Colon (tissue), 2 donors: ENCODE measurements at regions not wholly inside any gene's neighbourhood (a gene's known extent, or its start where the extent isn't known, plus 50 kb on each side); places are given as distances from the start of the nearest gene placed in this dataset.
"Not testable (repeated sequence)": the region's sequence is repeated elsewhere in the genome, so short reads cannot be mapped to it uniquely, and the experiment has no call there.

Experiments used
- FAIRE-seq: peaks from 2 replicates; lab custom pipeline; 2012; peaks lifted over from hg19 to GRCh38; lab: Jason Lieb, UNC
- donor health status: control.
- donor health status: control.

DNA sequence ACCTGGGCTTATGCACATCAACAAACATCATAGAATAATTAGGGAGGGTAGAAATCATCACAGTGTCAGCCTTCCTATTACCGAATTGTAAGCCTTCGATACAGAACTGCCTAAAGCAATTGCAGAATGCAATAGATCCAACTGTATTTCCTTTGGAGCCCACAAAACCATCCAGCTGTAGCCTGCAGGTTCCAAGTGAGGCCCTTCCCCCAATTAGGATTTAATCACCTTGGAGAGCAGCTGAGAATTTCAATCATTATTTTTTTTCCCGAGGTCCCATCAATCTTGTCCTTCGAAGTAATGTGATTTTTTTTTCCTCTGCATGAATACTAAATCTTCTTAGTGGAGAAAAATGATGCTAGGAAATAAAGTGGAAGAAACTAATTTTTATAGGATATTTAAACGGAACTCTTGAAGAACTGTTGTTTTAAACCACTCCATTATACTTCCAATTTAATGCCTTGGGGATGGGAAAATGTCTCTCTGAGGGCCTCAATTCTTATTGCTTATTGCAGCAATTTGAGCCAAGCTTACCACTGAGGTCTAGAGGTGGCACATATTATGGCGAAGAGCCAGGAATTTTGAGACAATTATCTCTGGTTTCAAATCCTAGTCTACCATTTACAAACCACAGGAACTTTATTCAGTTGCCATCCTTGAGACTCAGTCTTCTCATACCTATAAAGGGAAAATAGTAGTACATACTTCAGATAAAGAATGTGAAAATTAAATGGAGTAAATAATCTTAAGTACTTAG lies 953.4 kb upstream of the IGFBP7 start:
- FAIRE-seq: no peak

DNA sequence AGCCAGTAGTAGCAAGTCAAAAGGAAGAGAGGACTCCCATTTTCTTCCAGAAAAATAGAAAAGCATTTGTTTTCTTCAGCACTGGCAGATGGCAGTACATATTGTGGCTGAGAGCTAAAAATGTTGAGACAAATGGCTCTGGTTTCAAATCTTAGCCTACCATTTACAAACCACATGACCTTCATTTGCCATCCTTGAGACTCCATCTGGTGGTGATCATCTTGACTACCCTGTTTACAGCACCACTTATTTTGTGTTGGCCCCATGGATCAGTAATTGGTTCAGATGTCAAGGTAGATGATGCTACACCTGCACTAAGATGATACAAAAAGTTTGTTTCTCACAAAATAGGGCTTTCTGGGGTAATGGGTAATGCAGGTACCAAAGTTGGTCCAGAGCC lies 951.8 kb upstream of the IGFBP7 start:
- no peak for FAIRE-seq

DNA sequence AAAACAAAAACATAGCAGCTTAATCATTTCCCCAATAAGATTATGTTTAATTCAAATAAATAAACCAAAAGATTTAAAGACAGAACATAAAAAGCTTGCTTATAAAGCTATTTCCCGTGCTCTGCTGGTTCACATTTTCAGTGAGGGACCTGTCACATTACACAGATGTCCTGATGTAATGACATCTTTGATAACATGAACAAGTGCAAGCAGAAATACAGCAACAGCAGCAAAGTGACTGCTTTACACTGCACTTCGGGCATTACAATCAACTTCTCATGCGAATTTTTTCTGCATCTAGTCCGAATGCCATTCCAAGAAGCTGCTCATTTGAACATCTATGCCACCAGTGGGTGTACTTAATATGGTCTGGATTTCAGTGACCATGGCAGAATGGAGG lies 940.3 kb upstream of the IGFBP7 start:
- FAIRE-seq: no peak

DNA sequence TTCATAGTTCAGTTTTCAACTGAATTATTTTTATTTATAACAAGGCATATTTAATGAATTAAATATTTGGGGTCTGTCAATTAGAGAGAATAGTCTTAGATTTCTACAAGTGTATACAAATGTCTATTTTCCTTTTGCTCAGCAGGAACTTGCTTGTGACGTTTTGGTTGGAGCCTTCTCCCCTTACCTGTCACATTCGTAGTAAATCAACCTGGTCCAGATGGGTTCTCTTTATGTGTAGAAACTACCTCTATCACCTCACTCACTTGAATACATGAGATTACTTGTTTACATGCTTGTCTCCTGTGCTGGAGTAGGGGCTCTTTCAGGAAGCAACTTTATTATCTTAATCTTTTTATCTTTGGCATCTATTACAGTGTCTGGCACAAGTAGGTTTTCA lies 938.3 kb upstream of the IGFBP7 start:
- no peak for FAIRE-seq

DNA sequence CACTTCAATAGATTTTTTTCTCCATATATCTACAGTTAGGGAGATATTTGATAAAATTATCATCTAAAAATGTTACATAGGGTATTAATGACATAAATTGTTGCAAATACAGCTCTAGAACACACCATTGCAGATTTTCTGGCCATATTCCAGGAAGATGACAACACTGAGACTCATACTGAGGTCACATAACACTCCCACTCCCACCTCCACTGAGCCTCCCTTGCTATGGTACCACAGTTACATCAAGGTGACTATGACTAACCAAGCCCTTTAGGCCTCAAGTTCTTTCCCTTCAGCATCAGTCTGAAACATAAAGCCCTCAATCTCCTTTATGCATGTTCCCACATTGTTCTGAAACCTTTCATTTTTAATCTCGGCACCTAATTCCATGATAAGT lies 932.0 kb upstream of the IGFBP7 start:
- no peak for FAIRE-seq

DNA sequence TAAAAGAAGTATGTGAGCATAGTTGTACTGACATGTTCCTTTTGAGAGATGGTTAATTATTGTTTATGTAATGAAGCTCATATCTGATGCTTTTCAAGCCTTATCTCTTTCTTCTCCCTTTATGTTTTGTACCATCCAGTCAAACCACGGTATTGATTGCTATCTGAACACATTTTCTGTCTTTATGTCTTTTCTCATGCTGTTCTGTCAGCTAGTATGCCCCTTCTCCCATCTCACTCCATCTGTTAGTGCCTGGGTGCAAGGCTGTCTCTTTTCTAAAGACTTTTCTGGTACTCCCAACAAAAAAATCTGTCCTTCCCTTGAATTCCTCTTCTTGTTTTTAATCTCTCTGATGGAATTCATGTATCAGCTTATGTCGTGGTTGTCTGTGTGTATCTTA lies 883.8 kb upstream of the IGFBP7 start:
- no peak for FAIRE-seq

DNA sequence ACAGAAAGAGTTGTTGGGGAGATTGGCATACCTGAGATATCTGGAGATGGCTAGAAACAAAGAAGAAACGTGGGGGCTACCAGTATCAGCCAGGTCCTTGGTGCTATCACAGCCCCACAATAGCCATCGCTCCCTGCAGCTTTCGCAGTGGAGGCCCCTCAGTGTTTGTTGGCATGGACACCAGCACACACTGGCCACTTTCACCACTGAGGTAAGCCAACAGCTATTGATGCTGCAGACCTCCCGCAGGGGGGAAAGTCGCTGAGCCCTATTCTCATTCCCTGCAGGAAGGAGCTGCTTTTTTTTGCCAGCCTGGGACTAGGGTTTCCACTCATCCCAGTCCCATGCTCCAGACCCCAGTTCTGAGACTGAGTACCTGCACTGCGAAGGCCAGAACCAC lies 879.2 kb upstream of the IGFBP7 start:
- no peak for FAIRE-seq

DNA sequence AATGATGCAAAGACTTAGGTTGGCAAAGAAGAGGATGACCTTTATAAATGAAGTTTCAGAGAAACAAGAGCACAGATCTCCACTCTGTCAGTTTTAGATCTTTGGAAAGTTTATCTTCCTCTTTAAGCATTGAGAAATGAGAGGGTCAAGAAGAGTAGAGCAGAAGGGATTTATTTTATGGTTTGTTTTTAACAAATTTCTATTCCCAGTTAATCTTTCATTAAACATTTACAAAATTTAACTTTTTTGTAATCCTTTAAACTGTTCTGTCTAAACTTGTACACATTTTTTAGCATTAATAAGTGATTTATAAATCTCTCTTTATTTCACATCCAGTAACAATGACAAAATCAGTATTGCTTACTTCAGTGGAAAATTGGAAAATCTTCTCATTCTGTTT lies 875.0 kb upstream of the IGFBP7 start:
- FAIRE-seq: no peak

DNA sequence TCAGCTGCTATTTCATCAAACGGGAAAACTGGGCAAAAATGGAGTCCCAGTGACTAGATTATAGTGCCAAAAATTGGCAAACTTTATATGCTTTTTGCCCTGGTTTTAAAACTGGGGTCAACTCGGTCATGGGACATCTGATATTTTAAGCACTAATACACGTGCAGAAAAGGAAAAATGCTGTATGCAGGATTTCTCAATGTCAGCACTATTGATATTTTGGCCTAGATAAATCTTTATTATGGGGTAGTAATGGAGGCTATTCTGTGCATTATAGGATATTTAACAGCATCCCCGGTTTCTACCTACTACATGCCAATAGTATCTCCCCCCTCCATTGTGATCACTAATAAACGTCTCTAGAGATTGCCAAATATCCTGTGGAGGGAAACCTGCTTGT lies 870.9 kb upstream of the IGFBP7 start:
- FAIRE-seq: no peak

DNA sequence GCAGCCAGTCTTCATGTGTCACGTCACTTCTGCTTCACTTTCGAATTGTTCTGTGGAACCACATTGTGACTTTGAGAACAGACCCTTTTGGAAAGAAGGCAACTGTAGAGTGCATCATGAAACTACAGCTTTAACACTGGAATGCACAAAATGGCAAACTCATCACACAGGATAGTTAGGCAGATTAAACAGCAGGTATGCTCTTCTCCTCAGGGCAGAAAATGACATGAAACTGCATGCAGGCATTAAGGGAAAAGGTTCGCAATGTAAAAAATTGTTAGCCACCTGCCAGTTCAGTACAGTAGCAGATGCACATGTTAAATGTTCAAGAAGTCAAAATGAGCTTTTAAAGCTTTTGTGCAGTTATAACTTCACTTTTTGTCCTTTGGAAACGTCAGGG lies 864.6 kb upstream of the IGFBP7 start:
- FAIRE-seq: no peak

DNA sequence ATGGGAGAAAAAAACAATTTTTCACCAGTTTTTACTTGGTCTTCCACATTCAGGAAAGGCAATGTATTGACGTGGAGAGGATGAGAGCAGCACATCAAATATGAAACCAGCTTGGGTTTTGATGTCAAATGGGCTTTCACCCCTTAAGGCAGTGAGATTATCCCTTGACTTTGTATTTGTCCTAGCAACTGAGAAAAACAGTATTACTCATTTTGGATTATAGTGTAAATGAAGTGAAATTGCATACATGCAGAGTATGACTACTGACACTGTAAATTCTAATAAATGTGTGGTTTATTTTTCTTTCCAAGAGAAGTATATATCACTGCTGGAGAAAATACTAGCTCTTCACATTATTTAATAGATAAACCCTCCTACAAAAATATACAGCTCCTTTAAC lies 863.6 kb upstream of the IGFBP7 start:
- FAIRE-seq: no peak

DNA sequence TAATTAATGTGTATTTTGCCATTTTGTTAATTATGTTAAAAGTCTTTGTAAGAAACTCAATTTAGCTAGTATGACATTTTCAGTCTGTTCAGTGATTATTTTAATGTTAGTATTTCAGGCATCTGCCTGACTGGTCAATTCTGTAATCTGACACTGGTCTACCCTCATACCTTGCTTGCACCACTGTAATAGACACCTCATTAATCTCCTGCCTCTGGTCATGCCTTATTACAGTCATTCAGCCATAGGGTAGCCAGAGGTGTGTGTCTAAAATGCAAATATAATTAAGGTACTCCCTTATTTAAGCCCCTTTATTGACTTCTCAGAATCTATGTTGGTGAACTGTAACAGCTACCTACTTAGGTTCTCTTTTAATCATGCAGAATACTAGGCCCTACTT lies 861.1 kb upstream of the IGFBP7 start:
- no peak for FAIRE-seq

DNA sequence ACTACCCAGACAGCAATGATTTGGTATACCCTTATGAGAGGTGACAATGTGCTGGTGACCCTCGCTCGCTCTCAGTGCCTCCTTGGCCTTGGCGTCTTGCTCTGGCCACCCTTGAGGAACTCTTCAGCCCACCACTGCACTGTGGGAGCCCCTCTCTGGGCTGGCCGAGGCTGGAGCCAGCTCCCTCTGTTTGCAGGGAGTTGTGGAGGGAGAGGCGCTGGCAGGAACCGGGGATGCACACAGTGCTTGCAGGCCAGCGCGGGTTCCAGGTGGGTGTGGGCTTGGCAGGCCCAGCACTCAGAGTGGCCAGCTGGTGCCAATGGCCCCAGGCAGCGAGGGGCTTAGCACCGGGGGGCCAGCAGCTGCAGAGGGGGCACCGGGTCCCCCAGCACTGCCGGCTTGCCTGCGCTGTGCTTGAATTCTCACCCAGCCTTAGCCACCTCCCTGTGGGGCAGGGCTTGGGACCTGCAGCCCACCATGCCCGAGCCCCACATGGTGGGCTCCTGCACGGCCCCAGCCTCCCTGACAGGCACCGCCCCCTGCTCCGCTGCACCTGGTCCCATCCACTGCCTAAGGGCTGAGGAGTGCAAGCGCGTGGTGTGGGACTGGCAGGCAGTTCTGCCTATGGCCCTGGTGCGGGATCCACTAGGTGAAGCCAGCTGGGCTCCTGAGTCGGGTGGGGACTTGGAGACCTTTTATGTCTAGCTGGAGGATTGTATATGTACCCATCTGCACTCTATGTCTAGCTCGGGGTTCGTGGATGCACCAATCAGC lies 857.0 kb upstream of the IGFBP7 start:
- no peak for FAIRE-seq

DNA sequence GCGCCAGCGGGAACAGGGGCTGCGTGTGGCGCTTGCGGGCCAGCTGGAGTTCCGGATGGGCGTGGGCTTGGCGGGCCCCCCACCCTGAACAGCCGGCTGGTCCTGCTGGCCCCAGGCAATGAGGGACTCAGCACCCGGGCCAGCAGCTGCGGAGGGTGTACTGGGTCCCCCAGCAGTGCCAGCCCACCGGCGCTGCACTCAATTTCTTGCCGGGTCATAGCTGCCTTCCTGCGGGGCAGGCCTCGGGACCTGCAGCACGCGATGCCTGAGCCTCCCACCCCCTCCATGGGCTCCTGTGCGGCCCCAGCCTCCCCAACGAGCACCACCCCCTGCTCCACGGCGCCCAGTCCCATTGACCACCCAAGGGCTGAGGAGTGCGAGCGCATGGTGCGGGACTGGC lies 855.2 kb upstream of the IGFBP7 start:
- not testable (repeated sequence) for FAIRE-seq

DNA sequence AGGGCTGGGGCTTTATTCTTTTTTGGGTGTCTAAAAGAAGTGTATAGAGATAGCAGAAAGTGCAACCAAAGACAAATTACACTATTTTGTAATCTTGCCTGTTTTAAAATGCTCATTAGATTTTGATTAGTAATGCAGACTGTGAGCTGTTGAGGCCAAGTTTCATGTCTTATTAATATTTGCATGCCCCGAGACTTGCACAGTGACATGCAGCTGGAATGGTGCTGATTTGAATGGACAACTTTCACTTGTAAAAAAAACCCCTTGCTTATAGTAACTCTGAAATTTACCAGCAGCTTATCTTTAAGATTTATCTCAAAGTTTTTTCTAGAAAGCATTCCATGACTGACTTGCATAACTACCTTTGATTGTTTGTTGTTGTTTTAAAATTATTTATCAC lies 835.1 kb upstream of the IGFBP7 start:
- no peak for FAIRE-seq

DNA sequence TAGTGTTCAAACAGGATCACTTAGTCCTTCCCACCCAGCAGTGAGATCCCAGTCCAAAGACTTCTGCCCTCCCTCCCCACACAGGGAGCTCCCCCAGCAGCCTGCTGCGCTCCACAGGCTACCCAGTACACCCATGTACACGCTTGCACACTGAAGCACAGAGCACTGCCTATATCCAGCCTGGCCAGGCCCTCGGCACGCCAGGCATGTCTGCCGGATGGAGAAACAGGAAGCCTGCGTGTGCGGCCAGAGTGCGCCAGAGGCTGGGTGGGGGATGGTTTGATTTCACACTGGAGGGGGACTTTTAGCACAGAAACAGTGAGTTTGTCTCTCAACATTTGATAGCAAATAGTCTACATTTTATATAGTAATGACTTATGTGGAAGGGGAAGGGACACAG lies 833.5 kb upstream of the IGFBP7 start:
- no peak for FAIRE-seq

DNA sequence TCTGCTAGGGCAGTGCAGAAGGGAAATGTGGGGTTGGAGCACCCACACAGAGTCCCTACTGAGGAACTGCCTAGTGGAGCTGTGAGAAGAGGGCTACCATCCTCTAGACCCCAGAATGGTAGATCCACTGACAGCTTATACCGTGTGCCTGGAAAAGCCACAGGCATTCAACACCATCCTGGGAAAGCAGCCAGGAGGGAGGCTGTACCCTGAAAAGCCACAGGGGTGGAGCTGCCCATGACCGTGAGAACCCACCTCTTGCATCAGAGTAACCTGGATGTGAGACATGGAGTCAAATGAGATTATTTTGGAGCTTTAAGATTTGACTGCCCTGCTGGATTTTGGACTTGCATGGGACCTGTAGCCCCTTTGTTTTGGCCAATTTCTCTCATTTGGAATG lies 827.1 kb upstream of the IGFBP7 start:
- not testable (repeated sequence) for FAIRE-seq

DNA sequence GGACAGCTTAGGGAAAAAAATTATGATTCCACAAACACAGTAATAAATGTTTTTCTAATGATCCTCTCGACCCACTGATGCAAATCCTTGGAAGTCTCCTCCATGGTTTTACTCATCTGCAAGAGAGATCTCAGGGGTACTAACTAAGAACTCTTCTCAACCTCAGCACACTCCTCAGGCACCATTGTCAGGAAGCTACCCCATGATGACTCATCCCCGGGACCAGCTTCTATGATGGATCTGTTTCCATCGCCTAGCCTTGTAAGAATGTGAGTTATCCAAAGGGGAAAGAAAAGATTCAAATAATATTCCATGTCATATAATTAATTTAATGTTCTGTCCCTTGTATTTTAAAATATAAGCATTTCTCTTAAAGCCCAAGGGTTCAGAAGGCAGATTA lies 816.1 kb upstream of the IGFBP7 start:
- no peak for FAIRE-seq

DNA sequence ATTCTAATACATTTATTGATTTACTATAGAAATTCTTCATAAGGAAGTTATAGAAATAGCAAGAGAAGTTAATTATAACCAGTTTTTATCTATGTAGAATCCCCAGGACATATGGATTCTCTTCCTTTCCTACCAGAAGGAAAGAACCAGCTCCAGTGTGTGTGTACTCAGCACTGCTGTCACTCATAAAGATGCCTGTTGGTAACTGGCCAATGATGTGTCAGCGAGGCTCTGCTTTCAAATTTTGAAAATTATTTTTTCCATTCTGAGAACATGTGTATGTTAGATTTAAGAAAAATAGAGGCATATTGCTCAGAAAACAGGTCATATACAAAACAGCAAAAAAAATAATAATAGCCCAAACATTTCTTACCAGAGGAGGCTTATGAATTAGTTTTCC lies 814.8 kb upstream of the IGFBP7 start:
- FAIRE-seq: no peak

DNA sequence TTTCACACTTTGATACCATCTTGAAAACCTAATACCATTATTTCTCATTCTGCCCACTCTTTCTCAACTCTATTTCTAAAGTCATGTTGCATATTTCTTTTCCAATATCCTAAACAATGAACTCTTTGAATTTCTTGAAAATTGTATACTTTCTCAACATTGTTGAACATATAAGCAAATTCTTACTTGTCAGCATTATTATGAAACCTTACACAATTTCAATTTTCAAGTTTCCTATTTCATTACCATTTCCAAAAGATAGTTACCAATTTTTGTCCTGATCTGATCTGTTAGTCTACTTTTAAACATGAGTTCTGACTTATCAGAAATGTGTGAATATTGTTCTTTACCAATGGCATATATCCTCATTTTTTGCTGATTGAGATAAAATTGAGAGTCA lies 806.3 kb upstream of the IGFBP7 start:
- no peak for FAIRE-seq

DNA sequence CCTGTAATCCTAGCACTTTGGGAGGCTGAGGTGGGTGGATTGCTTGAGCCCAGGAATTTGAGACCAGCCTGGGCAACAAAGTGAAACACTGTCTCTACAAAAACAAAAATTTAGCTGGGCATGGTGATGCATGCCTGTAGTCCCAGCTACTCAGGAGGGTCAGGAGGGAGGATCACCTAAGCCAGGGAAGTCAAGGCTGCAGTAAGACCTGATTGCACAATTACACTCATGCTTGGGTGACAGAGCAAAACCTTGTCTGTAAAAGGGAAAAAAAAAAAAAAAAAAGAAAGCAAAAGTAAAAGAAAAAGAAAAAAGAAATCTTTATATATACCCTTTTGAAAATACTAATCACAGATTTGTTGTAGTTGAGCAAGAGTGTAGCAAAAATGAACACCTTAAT lies 801.0 kb upstream of the IGFBP7 start:
- FAIRE-seq: no peak

DNA sequence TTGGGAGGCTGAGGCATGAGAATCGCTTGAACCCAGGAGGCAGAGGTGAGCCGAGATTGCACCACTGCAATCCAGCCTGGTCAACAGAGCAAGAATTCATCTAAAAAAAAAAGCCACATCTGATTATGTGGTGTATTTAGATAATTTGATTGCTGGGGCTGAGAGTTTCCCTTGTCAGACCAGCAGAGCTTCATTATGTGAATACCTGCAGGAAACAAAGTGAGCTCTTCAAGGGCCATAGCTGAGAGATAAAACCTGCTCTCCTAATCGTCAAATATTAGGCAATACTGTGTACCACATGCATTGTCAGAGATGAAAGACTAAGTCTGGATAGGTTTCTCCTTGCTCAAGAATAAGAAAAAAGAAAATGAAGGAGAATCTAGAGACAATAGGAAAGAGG lies 800.0 kb upstream of the IGFBP7 start:
- no peak for FAIRE-seq

DNA sequence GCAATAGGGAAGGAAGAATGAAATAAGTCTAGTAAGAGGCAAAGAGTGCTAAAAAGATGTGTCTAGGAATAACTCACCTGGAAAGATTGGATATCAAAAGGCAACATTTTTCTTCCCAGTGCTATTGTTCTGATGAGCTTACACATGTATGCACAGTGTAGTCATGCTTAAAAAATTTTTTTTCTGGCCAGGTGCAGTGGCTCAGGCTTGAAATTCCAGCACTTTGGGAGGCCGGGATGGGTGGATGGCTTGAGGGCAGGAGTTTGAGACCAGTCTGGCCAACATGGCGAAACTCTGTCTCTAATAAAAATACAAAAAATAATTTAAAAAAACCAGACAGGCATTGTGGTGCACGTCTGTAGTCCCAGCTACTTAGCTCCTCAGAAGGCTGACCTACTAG lies 795.8 kb upstream of the IGFBP7 start:
- no peak for FAIRE-seq

DNA sequence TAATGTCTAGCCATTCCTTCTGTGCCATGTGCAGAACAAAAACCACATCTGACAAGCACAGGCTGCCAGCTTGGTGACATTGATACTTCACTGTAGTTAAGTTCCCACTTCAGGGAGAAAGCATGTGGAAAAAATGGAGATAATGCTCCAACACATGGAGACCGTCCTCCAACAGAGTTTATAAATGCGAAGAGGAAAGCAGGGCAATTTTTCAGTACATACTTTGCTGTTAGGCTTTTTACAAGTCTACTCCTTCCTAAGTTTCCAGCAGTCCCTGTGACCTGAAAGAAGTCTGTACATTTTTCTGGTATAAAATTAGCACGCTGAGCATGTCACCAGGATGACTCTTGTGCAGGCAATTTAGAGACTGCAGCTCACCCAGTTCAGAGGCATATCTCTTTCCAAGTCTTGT lies 766.9 kb upstream of the IGFBP7 start:
- no peak for FAIRE-seq
